ENCODE measurements at regions not wholly inside any gene's neighbourhood (a gene's known extent, or its start where the extent isn't known, plus 50 kb on each side); places are given as distances from the start of the nearest gene placed in this dataset.
A peak's percentile ranks its signal among the peaks of the same experiment; 100 is the strongest.
"Not testable (repeated sequence)": the region's sequence is repeated elsewhere in the genome, so short reads cannot be mapped to it uniquely, and the experiment has no call there.

DNA sequence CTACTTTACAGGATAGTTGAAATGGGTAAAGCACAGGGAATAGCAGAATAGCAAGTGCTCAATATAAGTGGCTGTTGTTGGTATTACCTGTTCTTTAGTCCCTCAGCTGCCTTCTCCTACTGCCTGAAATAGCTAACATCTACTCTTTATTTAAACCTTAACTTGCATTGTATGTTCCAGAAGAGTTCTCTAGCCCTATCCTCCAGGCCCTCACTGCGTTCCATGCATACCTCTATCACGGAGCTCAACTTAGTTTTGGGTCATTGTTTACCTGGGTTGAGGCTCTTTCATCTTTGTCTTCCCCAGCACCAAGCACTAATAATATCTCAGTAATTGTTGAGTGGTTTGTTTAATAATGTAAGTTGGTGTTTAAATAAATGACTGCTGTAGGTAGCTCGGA is 242.2 kb upstream of the FANCL start:
- ATAC-seq (replicated peaks in 1 of 2) (no peak), DNase-seq (no peak)
- H3K4me3 Mint-ChIP-seq, result no peak overlapping the region
- peaks cover 10% of the 10 kb centered on the region in 2 donors for H3K9me3 Mint-ChIP-seq
- no peak overlapping the region for H3K27ac Mint-ChIP-seq
- H3K27me3 Mint-ChIP-seq (ENCODE audit: low read depth), result no peaks in the 10 kb centered on the region
- no peaks in the 10 kb centered on the region for H3K4me1 Mint-ChIP-seq (ENCODE audit: low read depth)
- H3K36me3 Mint-ChIP-seq (ENCODE audit: insufficient read depth in 2 of 2), result no peaks in the 10 kb centered on the region

DNA sequence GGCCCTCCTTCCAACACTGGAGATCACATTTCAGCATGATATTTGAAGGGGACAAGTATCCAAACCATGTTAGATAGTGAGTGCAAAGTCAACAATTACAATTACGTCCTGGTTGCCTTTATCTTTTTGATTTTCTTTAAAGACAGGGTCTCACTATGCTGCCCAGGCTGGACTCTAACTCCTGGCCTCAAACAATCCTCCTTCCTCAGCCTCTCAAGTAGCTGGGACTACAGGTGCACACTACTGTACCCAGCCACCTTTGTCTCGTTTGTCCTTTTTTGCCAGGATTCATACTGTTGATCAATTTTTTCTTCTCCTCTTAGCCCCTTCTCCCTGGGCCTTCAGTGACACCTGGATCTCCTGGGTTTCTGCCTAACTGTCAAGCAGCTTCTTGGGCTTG is 240.5 kb upstream of the FANCL start:
- Mint-ChIP-seq H3K4me3 (no peak overlapping the region), H3K9me3 (peaks cover 5% of the 10 kb centered on the region in 2 donors), H3K27me3 (ENCODE audit: low read depth) (no peaks in the 10 kb centered on the region), H3K27ac (no peak overlapping the region), H3K36me3 (ENCODE audit: insufficient read depth in 2 of 2) (no peaks in the 10 kb centered on the region), H3K4me1 (ENCODE audit: low read depth) (no peaks in the 10 kb centered on the region)
- no peak for DNase-seq
- no peak for ATAC-seq (replicated peaks in 1 of 2)

DNA sequence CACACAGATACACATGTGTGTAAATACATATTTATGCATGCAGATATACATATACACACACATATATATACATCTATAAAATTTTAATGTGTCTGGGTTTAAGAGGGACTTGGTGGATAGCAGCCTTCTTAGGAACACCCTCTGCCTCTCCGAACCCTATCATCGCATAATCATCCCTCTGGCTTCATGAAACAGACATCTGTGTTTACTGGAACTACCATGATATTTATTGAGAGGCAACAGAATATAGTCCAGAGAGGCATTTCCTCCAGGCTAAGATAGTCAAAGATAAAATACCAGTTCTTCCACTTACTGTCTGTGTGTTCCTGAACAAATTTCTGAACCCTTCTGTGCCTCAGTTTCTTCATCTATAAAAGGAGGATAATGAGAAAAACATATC is 239.0 kb upstream of the FANCL start:
- no peaks in the 10 kb centered on the region for H3K36me3 Mint-ChIP-seq (ENCODE audit: insufficient read depth in 2 of 2)
- DNase-seq (no peak), ATAC-seq (replicated peaks in 1 of 2) (no peak)
- no peaks in the 10 kb centered on the region for H3K27me3 Mint-ChIP-seq (ENCODE audit: low read depth)
- H3K9me3 Mint-ChIP-seq, result no peaks in the 10 kb centered on the region
- no peaks in the 10 kb centered on the region for H3K4me1 Mint-ChIP-seq (ENCODE audit: low read depth)
- no peak overlapping the region for H3K4me3 Mint-ChIP-seq
- no peak overlapping the region for H3K27ac Mint-ChIP-seq

DNA sequence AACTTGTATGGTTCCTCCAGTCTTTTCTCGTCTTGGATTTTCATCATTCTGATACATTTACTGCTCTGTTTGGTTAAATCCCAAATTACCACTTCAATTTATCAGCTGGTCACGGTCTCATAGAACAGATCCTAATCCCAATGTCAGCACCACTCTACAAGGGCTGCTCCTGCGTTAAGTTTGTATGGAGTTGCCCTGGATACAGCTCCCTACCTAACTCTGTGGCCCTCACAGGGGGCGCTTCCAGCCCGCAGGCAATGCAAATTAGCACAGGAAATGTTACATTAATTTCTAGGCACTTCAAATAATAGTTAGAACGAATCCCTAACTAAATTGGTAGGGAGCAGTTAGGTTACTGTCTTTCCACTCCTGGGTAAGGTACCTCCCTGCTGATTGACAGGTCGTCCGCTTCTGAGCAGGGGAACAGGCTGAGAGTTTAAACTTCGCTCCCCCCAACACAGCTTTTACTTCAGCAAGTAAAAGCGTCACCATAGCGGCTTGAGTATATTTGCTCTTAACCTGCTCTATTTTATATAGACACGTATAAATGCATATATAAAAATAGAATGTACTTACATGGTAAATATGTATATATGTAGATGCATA is 238.5 kb upstream of the FANCL start:
- H3K27me3 Mint-ChIP-seq (ENCODE audit: low read depth), result no peaks in the 10 kb centered on the region
- H3K4me3 Mint-ChIP-seq, result no peak overlapping the region
- H3K4me1 Mint-ChIP-seq (ENCODE audit: low read depth), result no peaks in the 10 kb centered on the region
- no peaks in the 10 kb centered on the region for H3K36me3 Mint-ChIP-seq (ENCODE audit: insufficient read depth in 2 of 2)
- ATAC-seq (replicated peaks in 1 of 2) (no peak), DNase-seq (no peak)
- H3K9me3 Mint-ChIP-seq, result no peaks in the 10 kb centered on the region
- no peak overlapping the region for H3K27ac Mint-ChIP-seq

DNA sequence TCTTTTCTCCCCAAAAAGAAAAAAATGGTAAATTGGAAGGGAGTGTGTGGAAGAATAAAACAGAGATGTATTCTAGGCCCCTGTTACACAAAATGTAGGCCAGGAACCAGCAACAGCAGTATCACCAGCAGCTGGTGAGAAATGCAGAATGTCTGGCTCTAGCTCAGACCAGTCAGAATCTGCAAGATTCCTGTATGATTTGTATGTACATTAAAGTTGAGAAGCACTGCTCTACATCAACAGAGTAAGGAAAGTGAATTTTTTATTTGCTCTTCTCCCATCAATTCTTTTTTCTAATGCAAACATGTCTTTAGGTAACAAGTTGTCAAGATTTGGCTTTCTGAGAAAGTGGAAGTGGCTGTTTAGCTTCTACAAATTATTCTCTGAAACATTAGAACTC is 235.4 kb upstream of the FANCL start:
- Mint-ChIP-seq H3K36me3 (ENCODE audit: insufficient read depth in 2 of 2) (no peaks in the 10 kb centered on the region), H3K27me3 (ENCODE audit: low read depth) (no peaks in the 10 kb centered on the region), H3K4me1 (ENCODE audit: low read depth) (no peaks in the 10 kb centered on the region), H3K4me3 (no peak overlapping the region), H3K9me3 (no peaks in the 10 kb centered on the region), H3K27ac (no peak overlapping the region)
- no peak for ATAC-seq (replicated peaks in 1 of 2)
- no peak for DNase-seq

DNA sequence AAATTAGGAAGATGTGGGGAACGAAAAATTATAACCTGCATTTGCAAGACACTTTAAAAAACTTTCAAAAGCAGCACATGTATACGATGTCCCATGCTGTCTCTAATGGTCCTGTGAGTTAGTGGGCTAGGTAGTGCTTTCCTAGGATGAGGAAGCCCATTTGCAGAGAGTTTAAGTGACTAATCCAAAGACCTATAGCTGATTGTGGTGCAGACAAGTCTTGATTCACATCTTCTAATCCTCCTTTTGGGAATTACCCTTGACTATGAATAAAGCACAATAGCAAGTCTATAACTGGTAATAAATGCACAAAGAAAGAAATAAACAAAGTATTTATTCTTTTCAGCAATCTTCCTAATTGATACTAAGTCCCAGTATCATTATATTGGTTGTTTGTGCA is 234.6 kb upstream of the FANCL start:
- Mint-ChIP-seq H3K36me3 (ENCODE audit: insufficient read depth in 2 of 2) (no peaks in the 10 kb centered on the region), H3K27me3 (ENCODE audit: low read depth) (no peaks in the 10 kb centered on the region), H3K4me3 (no peak overlapping the region), H3K27ac (no peak overlapping the region), H3K4me1 (ENCODE audit: low read depth) (no peaks in the 10 kb centered on the region), H3K9me3 (no peaks in the 10 kb centered on the region)
- no peak for ATAC-seq (replicated peaks in 1 of 2)
- no peak for DNase-seq

DNA sequence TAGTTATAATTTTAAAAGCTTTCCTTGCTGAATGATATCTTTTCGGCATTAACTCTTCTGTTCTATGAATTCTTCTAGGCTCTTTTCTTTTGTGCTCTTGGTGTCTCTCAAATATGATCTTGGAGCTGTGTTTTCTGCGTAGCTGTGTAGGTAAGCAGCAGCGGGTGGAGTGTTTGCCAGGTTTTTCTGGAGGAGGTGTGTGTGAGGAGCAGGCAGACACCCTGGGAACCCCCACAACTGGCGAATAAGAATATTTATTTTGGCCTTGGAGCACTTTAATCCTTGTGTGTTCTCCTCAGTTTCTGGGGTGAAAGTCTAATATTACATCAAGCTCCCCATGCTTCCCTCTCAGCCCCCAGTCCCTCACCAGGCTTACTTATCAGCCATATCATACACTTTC is 232.0 kb upstream of the FANCL start:
- Mint-ChIP-seq H3K27ac (no peak overlapping the region), H3K9me3 (no peaks in the 10 kb centered on the region), H3K4me1 (ENCODE audit: low read depth) (no peaks in the 10 kb centered on the region), H3K36me3 (ENCODE audit: insufficient read depth in 2 of 2) (no peaks in the 10 kb centered on the region), H3K4me3 (no peak overlapping the region), H3K27me3 (ENCODE audit: low read depth) (no peaks in the 10 kb centered on the region)
- no peak for DNase-seq
- no peak for ATAC-seq (replicated peaks in 1 of 2)

DNA sequence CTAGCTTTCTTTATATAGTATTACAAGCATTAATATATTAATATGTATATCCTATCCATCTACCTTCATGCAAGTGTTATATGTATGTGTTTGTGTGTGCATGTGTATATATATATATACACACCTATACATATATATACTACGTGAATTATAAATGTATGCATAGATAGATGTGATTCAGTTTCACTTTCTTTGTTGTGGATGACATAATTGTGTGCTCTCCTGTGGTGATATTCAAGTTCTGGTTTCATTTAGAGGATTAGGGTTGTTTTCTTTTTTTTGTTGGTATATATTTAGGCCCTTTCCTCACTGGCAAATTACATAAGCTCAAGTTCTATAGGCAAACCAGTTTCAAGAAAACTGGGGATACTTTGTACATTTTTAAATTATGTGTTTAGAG is 225.7 kb upstream of the FANCL start:
- H3K9me3 Mint-ChIP-seq, result no peaks in the 10 kb centered on the region
- H3K27ac Mint-ChIP-seq, result no peak overlapping the region
- H3K27me3 Mint-ChIP-seq (ENCODE audit: low read depth), result no peaks in the 10 kb centered on the region
- no peak overlapping the region for H3K4me3 Mint-ChIP-seq
- no peak for DNase-seq
- H3K4me1 Mint-ChIP-seq (ENCODE audit: low read depth), result peaks cover 4% of the 10 kb centered on the region
- no peaks in the 10 kb centered on the region for H3K36me3 Mint-ChIP-seq (ENCODE audit: insufficient read depth in 2 of 2)
- ATAC-seq (replicated peaks in 1 of 2), result peak; percentile 34 to 45

DNA sequence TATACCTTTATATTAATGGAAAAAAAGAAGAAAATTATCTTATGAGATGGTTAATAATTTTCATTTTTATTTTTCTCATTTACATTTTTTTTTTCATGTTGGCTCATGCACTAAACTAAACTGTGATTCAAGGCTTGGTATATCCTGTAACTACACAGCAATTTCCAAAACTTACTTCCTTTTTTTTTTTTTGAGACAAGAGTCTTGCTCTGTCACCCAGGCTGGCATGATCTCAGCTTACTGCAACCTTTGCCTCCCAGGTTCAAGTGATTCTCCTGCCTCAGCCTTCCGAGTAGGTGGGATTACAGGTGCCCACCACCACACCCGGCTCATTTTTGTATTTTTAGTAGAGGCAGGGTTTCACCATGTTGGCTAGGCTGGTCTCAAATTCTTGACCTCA is 224.9 kb upstream of the FANCL start:
- not testable (repeated sequence) for H3K4me1 Mint-ChIP-seq (ENCODE audit: low read depth)

DNA sequence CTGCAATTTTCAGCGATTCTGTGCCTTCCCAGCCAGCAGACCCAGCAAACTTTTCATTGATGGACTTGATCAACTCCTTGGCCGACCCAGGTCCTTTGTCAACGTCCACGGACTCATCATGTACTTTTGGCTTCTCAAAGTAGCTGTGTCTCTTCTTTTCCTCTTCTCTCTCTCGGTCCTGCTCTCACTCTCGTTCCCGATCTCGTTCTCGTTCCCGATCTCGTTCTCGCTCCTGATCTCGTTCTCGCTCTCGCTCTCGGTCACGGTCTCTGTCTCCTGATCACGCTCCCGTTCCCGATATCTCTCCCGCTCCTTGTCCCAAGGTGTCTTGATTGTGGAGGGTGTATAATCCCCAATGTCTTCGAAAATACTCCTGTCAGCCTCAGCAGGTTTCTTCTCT is 219.5 kb upstream of the FANCL start:
- no peaks in the 10 kb centered on the region for H3K36me3 Mint-ChIP-seq (ENCODE audit: insufficient read depth in 2 of 2)
- peaks cover 0 to 2% of the 10 kb centered on the region in 2 donors for H3K9me3 Mint-ChIP-seq
- DNase-seq (no peak), ATAC-seq (replicated peaks in 1 of 2) (no peak)
- no peaks in the 10 kb centered on the region for H3K27me3 Mint-ChIP-seq (ENCODE audit: low read depth)
- H3K4me1 Mint-ChIP-seq (ENCODE audit: low read depth), result no peaks in the 10 kb centered on the region
- H3K4me3 Mint-ChIP-seq, result no peak overlapping the region
- H3K27ac Mint-ChIP-seq, result no peak overlapping the region

More for the DNA sequence above, 224.9 kb upstream of the FANCL start:
- H3K4me3 Mint-ChIP-seq; H3K27ac Mint-ChIP-seq; H3K27me3 Mint-ChIP-seq (ENCODE audit: low read depth); H3K36me3 Mint-ChIP-seq (ENCODE audit: insufficient read depth in 2 of 2); DNase-seq; H3K9me3 Mint-ChIP-seq; ATAC-seq (replicated peaks in 1 of 2): not testable (repeated sequence)

DNA sequence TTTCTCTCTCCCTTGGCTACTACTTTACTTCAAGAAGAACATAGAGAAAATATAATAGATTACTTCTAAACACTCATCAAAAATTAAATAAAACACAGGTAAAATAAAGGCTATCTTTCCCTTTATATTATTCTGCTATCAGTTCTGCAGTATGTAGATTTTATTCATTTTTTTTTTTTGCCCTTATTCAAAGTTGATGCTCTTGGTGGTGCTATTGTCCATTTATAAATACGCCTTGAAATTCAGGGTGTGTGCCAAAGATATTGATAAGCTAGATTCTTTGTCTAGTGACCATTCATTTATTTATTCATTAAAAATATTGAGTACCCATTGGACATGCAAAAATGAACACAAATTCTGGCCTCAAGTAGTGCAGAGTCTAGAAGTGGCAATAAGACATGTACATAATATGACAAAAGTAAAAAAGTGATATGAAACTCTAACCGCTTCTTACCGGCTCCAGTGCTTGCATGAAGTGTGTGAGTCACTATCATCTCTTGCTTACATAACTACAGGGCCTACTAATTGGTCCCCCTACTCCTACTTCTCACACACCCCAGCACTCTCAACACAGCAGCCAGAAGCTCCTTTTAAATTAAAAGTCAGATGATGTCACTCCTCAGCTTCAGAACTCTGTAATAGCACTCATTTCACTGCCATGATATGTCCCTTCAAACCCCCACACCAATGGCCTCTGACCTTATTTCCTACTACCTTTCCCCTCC is 208.3 kb upstream of the FANCL start:
- Mint-ChIP-seq H3K4me3 (no peak overlapping the region), H3K4me1 (ENCODE audit: low read depth) (no peaks in the 10 kb centered on the region), H3K27ac (no peak overlapping the region), H3K9me3 (no peaks in the 10 kb centered on the region), H3K27me3 (ENCODE audit: low read depth) (no peaks in the 10 kb centered on the region), H3K36me3 (ENCODE audit: insufficient read depth in 2 of 2) (no peaks in the 10 kb centered on the region)
- DNase-seq (no peak), ATAC-seq (replicated peaks in 1 of 2) (no peak)

DNA sequence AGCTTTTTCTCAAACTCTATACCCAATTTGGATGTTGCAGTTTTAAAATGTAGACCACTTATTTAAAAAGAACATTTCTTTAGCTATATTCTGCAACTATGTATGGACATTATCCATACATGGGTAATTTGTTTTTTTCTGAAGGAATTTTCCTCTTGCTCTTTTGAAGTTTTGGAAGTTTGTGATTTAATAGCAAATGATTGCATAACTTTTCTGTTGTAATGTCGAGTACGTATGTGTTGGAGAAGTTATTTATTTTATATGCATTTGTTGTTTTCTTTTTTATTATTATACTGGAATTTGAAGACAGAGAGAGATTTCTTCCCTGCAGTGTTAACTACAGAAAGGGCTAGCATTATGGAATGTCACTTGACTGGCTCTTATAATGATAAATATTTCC is 207.7 kb upstream of the FANCL start:
- no peaks in the 10 kb centered on the region for H3K36me3 Mint-ChIP-seq (ENCODE audit: insufficient read depth in 2 of 2)
- no peak overlapping the region for H3K27ac Mint-ChIP-seq
- no peaks in the 10 kb centered on the region for H3K9me3 Mint-ChIP-seq
- no peaks in the 10 kb centered on the region for H3K27me3 Mint-ChIP-seq (ENCODE audit: low read depth)
- ATAC-seq (replicated peaks in 1 of 2) (no peak), DNase-seq (no peak)
- H3K4me3 Mint-ChIP-seq, result no peak overlapping the region
- H3K4me1 Mint-ChIP-seq (ENCODE audit: low read depth), result no peaks in the 10 kb centered on the region

DNA sequence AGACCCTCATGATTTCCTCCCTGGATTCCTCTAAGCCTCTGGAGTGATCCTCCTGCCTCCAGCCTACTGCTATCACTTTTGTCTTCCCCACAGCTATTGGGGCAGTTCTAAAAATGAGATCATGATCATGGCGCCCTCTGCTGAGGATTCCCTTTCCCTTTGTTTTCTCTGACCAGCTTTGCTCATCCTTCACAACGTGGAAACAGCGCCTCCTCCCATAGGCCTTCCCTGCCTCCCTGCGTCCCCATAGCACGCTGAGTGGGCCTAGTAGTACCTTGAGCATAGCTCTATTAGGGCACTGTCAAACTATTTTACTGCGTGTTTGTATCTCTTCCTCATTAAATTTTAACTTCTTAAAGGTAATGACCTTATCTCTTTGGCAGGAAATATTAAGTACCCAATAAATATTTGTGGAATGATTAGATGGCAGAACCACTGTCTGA is 207.0 kb upstream of the FANCL start:
- Mint-ChIP-seq H3K9me3 (no peaks in the 10 kb centered on the region), H3K4me3 (no peak overlapping the region), H3K4me1 (ENCODE audit: low read depth) (no peaks in the 10 kb centered on the region), H3K27ac (no peak overlapping the region), H3K27me3 (ENCODE audit: low read depth) (peaks cover 5% of the 10 kb centered on the region), H3K36me3 (ENCODE audit: insufficient read depth in 2 of 2) (no peaks in the 10 kb centered on the region)
- peak; percentile 41 to 57 for ATAC-seq (replicated peaks in 1 of 2)
- DNase-seq, result peak; percentile 37 to 50

DNA sequence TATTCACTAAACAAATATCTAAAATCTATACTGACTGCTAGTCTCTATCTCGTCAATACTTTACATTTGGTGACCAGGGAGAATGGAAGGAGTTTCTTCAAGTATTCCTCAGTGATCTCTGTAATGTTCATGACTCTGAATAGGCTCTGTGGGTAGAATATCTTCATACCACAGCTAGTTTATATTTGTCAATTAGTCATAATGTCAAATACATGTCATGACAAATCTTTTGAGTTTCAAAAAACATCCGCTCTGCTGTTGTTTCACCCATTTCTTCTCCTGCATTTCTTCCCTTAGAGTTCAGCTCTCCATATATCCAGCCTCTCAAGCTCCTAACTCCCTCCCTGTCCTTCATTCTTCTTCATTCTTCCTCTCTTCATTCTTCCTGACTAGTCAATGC is 206.5 kb upstream of the FANCL start:
- no peak overlapping the region for H3K4me3 Mint-ChIP-seq
- no peak overlapping the region for H3K27ac Mint-ChIP-seq
- DNase-seq, result no peak
- no peak for ATAC-seq (replicated peaks in 1 of 2)
- H3K36me3 Mint-ChIP-seq (ENCODE audit: insufficient read depth in 2 of 2), result no peaks in the 10 kb centered on the region
- no peaks in the 10 kb centered on the region for H3K9me3 Mint-ChIP-seq
- peaks cover 6% of the 10 kb centered on the region for H3K27me3 Mint-ChIP-seq (ENCODE audit: low read depth)
- no peaks in the 10 kb centered on the region for H3K4me1 Mint-ChIP-seq (ENCODE audit: low read depth)

Measured in activated T-cell treated with anti-CD3 and anti-CD28 coated beads, Interleukin-2, amount 50 U/mL, for 72 hours (primary cell).